ENCODE measurements at regions not wholly inside any gene's neighbourhood (a gene's known extent, or its start where the extent isn't known, plus 50 kb on each side); places are given as distances from the start of the nearest gene placed in this dataset.

DNA sequence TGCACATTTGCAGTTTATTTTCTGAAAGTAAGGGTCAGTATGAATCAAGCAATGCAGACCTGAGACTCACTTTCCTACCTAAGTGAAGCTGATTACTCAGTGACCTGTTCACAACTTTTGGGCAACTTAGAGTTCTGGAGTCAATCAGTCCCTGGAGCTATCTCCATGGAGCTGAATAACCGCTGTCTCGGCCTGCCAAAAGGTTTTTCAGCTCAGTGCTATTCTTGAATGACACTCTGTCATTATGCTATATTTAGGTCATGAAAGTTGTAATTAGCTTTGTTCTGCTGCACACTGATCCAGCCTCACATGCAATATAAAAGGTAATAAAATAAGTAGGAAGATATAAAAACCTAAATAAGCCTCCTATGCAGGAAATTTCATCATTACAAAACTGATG is 356.0 kb downstream of the BMP2 start:
- intact Hi-C loops (cut with DNase I) = no loop called here
- Histone ChIP-seq H3K4me1 (no peaks in the 10 kb centered on the region), H3K27ac (no peak overlapping the region)

DNA sequence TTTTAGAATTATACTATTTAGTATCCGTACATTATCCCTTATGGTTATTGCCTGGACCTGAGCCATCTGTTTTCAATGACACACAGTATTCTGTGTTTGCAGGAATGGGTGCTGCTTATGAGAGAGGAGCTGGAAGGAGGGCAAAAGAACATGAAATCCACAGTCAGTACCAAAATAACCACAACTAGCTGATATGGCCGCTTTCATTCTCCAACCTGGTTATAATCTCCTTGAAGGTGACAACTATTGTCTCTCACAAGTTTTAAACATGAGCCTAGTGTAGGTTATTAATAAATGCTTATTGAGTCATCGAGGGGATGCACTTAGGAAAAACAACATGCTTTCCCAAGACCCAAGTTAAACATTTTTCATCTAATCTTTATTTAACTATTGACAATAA is 356.6 kb downstream of the BMP2 start:
- Histone ChIP-seq H3K36me3 (no peaks in the 10 kb centered on the region), H3K4me3 (no peak overlapping the region), H3K27ac (no peak overlapping the region), H3K27me3 (no peaks in the 10 kb centered on the region), H3K9me3 (no peaks in the 10 kb centered on the region), H3K4me1 (no peaks in the 10 kb centered on the region)
- ATAC-seq (no peak), DNase-seq (no peak)
- TF ChIP-seq, protein P1, sequence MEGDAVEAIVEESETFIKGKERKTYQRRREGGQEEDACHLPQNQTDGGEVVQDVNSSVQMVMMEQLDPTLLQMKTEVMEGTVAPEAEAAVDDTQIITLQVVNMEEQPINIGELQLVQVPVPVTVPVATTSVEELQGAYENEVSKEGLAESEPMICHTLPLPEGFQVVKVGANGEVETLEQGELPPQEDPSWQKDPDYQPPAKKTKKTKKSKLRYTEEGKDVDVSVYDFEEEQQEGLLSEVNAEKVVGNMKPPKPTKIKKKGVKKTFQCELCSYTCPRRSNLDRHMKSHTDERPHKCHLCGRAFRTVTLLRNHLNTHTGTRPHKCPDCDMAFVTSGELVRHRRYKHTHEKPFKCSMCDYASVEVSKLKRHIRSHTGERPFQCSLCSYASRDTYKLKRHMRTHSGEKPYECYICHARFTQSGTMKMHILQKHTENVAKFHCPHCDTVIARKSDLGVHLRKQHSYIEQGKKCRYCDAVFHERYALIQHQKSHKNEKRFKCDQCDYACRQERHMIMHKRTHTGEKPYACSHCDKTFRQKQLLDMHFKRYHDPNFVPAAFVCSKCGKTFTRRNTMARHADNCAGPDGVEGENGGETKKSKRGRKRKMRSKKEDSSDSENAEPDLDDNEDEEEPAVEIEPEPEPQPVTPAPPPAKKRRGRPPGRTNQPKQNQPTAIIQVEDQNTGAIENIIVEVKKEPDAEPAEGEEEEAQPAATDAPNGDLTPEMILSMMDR (IDR thresholded peaks at IDR 0.05) = no peak
- intact Hi-C loops (cut with DNase I) = no loop called here

More for the DNA sequence above, 356.0 kb downstream of the BMP2 start:
- ATAC-seq (no peak), DNase-seq (no peak)
- H3K27me3 ChIP-seq = no peaks in the 10 kb centered on the region
- TF ChIP-seq, protein P1 (IDR thresholded peaks at IDR 0.05) = no peak
- H3K9me3 ChIP-seq = no peaks in the 10 kb centered on the region
- H3K4me3 ChIP-seq = no peak overlapping the region
- H3K36me3 ChIP-seq = no peaks in the 10 kb centered on the region

DNA sequence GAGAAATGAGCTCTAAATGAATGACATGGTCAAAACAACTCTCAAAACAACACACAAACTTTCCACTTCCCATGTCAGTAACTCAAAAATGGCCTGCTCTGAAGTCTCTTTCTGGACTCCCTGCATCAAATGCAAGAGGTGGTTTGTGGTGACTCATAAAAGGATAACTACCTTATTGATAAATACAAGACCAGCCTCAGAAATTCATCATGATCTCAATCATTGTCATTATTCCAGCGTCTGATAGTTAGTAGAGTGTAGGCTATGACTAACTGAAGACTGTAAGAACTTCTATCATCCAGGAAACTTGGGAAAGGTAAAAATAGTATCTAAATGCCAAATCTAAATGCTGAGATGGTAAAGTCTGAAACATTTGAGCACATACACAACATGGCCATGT is 369.4 kb downstream of the BMP2 start:
- Histone ChIP-seq H3K4me3 (no peak overlapping the region), H3K36me3 (no peaks in the 10 kb centered on the region), H3K9me3 (no peaks in the 10 kb centered on the region), H3K4me1 (no peaks in the 10 kb centered on the region), H3K27ac (no peak overlapping the region), H3K27me3 (no peaks in the 10 kb centered on the region)
- TF ChIP-seq, protein P1 (IDR thresholded peaks at IDR 0.05) = no peak
- DNase-seq = no peak
- intact Hi-C loops (cut with DNase I) = no loop called here
- ATAC-seq = no peak

DNA sequence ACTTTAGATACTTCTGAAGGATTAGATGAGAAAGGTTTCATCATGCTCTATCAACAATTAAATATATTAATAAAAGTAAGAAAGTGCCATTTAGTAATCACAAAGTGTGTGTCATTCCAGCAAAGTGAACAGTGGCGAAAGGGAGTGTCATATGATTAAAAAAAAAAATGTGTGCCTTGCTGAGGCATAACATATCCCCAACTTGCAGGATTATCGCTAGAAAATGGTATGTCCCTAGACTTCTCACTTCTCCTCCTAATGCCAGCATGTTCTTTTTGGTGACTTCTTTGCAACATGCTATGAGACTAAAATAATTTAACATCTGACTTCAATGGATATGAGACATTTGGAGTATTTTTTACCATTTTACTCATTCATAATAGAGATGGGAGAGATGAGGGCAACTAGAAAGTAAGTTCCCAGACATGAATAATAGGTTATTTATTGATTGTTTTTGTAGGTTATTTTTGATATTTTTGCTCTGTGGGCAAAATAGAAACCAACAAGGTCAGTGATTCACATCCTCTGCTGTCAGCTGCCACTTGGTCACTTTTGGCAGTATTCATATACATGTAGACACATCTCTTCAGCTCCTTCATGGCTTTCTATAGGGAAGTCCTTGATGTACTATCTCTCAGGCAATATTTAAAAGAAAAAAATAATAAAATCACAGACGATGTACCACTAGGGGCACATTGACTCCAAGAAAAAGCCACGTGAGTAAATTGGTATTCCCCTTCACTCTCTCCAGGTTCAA is 370.1 kb downstream of the BMP2 start:
- intact Hi-C loops (cut with DNase I) = no loop called here
- DNase-seq (no peak), ATAC-seq (no peak)
- H3K27ac ChIP-seq = no peak overlapping the region
- no peaks in the 10 kb centered on the region for H3K9me3 ChIP-seq
- no peaks in the 10 kb centered on the region for H3K36me3 ChIP-seq
- TF ChIP-seq, protein P1 (IDR thresholded peaks at IDR 0.05) = no peak
- no peaks in the 10 kb centered on the region for H3K4me1 ChIP-seq
- H3K27me3 ChIP-seq = no peaks in the 10 kb centered on the region
- no peak overlapping the region for H3K4me3 ChIP-seq

DNA sequence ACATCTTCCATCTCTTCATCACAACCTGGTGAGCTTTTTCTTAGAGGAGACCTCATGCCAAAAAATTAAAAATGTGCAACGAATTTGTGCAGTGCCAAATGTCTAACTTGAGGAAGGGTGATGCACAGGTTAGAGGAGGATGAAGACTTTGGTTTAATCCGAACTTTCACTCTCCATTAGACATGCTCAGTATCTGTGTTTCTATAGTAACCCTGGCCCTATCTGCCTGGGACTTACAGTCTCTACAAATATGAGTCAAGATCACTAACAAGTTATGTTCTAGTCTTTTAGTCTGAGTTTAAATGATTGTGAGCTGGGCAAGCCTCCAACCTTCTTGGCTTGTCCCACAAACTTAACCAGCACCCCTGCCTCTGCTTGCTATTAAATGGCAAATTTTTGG is 377.0 kb downstream of the BMP2 start:
- H3K27me3 ChIP-seq = no peaks in the 10 kb centered on the region
- H3K4me1 ChIP-seq = no peaks in the 10 kb centered on the region
- TF ChIP-seq, protein P1 (IDR thresholded peaks at IDR 0.05) = no peak
- DNase-seq = no peak
- no peaks in the 10 kb centered on the region for H3K9me3 ChIP-seq
- H3K4me3 ChIP-seq = no peak overlapping the region
- H3K36me3 ChIP-seq = no peaks in the 10 kb centered on the region
- H3K27ac ChIP-seq = no peak overlapping the region
- ATAC-seq = no peak
- intact Hi-C loops (cut with DNase I) = no loop called here
